C4-2B (cell line): ENCODE measurements at regions not wholly inside any gene's neighbourhood (a gene's known extent, or its start where the extent isn't known, plus 50 kb on each side); places are given as distances from the start of the nearest gene placed in this dataset.

Experiments used
- ZFX ChIP-seq: fragments of 450-650 bp; IDR thresholded peaks from 2 replicates; pipeline ENCODE4 v1.6.1; 2017
- TF ChIP-seq, protein P1 (sequence below): fragments of 450-650 bp; conservative IDR thresholded peaks from 2 replicates; pipeline ENCODE4 v1.5.1; 2017; ENCODE audit warnings: mild to moderate bottlenecking

DNA sequence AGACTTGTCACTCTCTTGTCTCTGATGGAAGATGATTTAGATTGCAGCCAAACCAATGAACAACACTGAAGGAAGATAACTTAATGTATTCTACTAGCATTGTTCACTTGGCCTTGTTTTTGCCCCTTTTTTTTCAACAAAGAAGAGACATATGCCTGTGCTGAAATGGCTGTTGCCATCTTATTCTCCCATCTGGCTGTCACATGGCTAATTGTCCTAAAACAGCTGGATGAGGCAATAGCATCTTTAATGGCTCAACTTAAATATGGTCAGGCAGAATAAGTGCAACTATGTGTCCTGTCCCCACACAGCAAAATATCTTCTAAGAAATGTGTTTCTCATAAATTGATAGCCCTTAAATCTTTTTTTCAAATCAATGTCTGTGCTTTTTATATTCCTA is 576.9 kb downstream of the TUSC7 start:
- TF ChIP-seq, protein P1, sequence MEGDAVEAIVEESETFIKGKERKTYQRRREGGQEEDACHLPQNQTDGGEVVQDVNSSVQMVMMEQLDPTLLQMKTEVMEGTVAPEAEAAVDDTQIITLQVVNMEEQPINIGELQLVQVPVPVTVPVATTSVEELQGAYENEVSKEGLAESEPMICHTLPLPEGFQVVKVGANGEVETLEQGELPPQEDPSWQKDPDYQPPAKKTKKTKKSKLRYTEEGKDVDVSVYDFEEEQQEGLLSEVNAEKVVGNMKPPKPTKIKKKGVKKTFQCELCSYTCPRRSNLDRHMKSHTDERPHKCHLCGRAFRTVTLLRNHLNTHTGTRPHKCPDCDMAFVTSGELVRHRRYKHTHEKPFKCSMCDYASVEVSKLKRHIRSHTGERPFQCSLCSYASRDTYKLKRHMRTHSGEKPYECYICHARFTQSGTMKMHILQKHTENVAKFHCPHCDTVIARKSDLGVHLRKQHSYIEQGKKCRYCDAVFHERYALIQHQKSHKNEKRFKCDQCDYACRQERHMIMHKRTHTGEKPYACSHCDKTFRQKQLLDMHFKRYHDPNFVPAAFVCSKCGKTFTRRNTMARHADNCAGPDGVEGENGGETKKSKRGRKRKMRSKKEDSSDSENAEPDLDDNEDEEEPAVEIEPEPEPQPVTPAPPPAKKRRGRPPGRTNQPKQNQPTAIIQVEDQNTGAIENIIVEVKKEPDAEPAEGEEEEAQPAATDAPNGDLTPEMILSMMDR, result no peak
- TF ChIP-seq ZFX, result no peak
